Stimulated activated CD8-positive, alpha-beta memory T cell treated with anti-CD3 and anti-CD28 coated beads, Interleukin-12 subunit alpha, Interleukin-12 subunit beta, amount 100 ng/mL, for 4 hours (primary cell): ENCODE measurements at regions not wholly inside any gene's neighbourhood (a gene's known extent, or its start where the extent isn't known, plus 50 kb on each side); places are given as distances from the start of the nearest gene placed in this dataset.

Experiments used
- DNase-seq: peaks from one replicate; pipeline ENCODE4 v3.0.0-alpha.2; 2020; ENCODE audit warnings: low read depth

GRCh38 chr3:109532257-109533216, 195.2 kb upstream of the DPPA4 start:
- DNase-seq = no peak

GRCh38 chr3:109545746-109546145, 208.4 kb upstream of the DPPA4 start:
- no peak for DNase-seq

GRCh38 chr3:109548192-109548938, 211.0 kb upstream of the DPPA4 start:
- no peak for DNase-seq

- DNase-seq = no peak
Measured at GRCh38 chr3:109553591-109554371, 216.4 kb upstream of the DPPA4 start.

GRCh38 chr3:109559389-109559788, 222.0 kb upstream of the DPPA4 start:
- DNase-seq = no peak

- no peak for DNase-seq
Measured at GRCh38 chr3:109563149-109563548, 225.8 kb upstream of the DPPA4 start.

- no peak for DNase-seq
Measured at GRCh38 chr3:109569135-109569846, 231.9 kb upstream of the DPPA4 start.

GRCh38 chr3:109570408-109570807, 233.1 kb upstream of the DPPA4 start:
- DNase-seq = no peak

- DNase-seq = no peak
Measured at GRCh38 chr3:109572301-109572700, 235.0 kb upstream of the DPPA4 start.

- DNase-seq = no peak
Measured at GRCh38 chr3:109596991-109597390, 259.6 kb upstream of the DPPA4 start.

- no peak for DNase-seq
Measured at GRCh38 chr3:109597444-109597843, 260.1 kb upstream of the DPPA4 start.

GRCh38 chr3:109607897-109608296, 270.6 kb upstream of the DPPA4 start:
- DNase-seq = no peak

GRCh38 chr3:109608574-109608973, 271.2 kb upstream of the DPPA4 start:
- no peak for DNase-seq

GRCh38 chr3:109618766-109619378, 281.5 kb upstream of the DPPA4 start:
- DNase-seq = no peak

- no peak for DNase-seq
Measured at GRCh38 chr3:109631897-109632296, 294.6 kb upstream of the DPPA4 start.

- DNase-seq = no peak
Measured at GRCh38 chr3:109640146-109640652, 302.9 kb upstream of the DPPA4 start.

GRCh38 chr3:109642025-109642424, 304.7 kb upstream of the DPPA4 start:
- no peak for DNase-seq

- no peak for DNase-seq
Measured at GRCh38 chr3:109643590-109643989, 306.2 kb upstream of the DPPA4 start.

- DNase-seq = no peak
Measured at GRCh38 chr3:109644332-109644731, 307.0 kb upstream of the DPPA4 start.

- no peak for DNase-seq
Measured at GRCh38 chr3:109644746-109645145, 307.4 kb upstream of the DPPA4 start.

GRCh38 chr3:109648027-109648426, 310.7 kb upstream of the DPPA4 start:
- no peak for DNase-seq
